ENCODE measurements at regions not wholly inside any gene's neighbourhood (a gene's known extent, or its start where the extent isn't known, plus 50 kb on each side); places are given as distances from the start of the nearest gene placed in this dataset.

- TF ChIP-seq CTCF (IDR thresholded peaks at IDR 0.05) (no peak), POLR2A (IDR thresholded peaks at IDR 0.05) (no peak)
These were observed 194.3 kb downstream of the ARL4C start for GRCh38 chr2:234302664-234302991.
